ENCODE measurements at regions not wholly inside any gene's neighbourhood (a gene's known extent, or its start where the extent isn't known, plus 50 kb on each side); places are given as distances from the start of the nearest gene placed in this dataset.
"Not testable (repeated sequence)": the region's sequence is repeated elsewhere in the genome, so short reads cannot be mapped to it uniquely, and the experiment has no call there.

DNA sequence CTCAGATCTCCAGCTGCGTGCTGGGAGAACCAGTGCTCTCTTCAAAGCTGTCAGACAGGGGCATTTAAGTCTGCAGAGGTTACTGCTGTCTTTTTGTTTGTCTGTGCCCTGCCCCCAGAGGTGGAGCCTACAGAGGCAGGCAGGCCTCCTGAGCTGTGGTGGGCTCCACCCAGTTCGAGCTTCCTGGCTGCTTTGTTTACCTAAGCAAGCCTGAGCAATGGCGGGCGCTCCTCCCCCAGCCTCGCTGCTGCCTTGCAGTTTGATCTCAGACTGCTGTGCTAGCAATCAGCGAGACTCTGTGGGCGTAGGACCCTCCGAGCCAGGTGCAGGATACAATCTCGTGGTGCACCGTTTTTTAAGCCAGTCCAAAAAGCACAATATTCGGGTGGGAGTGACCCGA, 864.4 kb downstream of the GBE1 start:
- TF ChIP-seq, protein P1, sequence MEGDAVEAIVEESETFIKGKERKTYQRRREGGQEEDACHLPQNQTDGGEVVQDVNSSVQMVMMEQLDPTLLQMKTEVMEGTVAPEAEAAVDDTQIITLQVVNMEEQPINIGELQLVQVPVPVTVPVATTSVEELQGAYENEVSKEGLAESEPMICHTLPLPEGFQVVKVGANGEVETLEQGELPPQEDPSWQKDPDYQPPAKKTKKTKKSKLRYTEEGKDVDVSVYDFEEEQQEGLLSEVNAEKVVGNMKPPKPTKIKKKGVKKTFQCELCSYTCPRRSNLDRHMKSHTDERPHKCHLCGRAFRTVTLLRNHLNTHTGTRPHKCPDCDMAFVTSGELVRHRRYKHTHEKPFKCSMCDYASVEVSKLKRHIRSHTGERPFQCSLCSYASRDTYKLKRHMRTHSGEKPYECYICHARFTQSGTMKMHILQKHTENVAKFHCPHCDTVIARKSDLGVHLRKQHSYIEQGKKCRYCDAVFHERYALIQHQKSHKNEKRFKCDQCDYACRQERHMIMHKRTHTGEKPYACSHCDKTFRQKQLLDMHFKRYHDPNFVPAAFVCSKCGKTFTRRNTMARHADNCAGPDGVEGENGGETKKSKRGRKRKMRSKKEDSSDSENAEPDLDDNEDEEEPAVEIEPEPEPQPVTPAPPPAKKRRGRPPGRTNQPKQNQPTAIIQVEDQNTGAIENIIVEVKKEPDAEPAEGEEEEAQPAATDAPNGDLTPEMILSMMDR (IDR thresholded peaks at IDR 0.05) = not testable (repeated sequence)
- TF ChIP-seq POLR2AphosphoS5, POLR2A, EP300 (IDR thresholded peaks at IDR 0.05): not testable (repeated sequence)

Measured in gastroesophageal sphincter (tissue), 3 donors.